SK-N-SH (cell line): ENCODE measurements at regions not wholly inside any gene's neighbourhood (a gene's known extent, or its start where the extent isn't known, plus 50 kb on each side); places are given as distances from the start of the nearest gene placed in this dataset.

Experiments used
- CTCF ChIA-PET: fragments of 300-600, 350-600 bp; formaldehyde crosslinking; extraction: SDS; loops from one replicate; lab custom pipeline; 2021; lab: Yijun Ruan, JAX
- POLR2A ChIA-PET: fragments of 350-600 bp; sonication (Branson Sonifier 250); formaldehyde crosslinking; extraction: SDS; loops from one replicate; lab custom pipeline; 2020; ENCODE audit warnings: antibody characterized with exemption, inconsistent platforms; lab: Yijun Ruan, JAX
- DNase-seq: peaks from one replicate; pipeline ENCODE4 v3.0.0; 2012
- H2AFZ ChIP-seq: fragments of 200-600 bp; sonication (generic); 2 replicates; pipeline ENCODE4 v1.8.1; 2016; ENCODE audit warnings: antibody characterized with exemption, mild to moderate bottlenecking, low read depth
- H3F3A ChIP-seq: fragments of 200-600 bp; sonication (generic); replicated peaks from 2 replicates; pipeline ENCODE3; 2016; ENCODE audit warnings: antibody characterized with exemption, mild to moderate bottlenecking; ENCODE audit not compliant: insufficient read depth
- H3K27ac ChIP-seq, 2 experiments: fragments of 200-500 bp in 1 of 2; fragments of 200-600 bp in 1 of 2; sonication (Bioruptor generic) in 1 of 2; sonication (generic), shearing (Covaris generic) in 1 of 2; 2 replicates each; pipeline versions ENCODE4 v1.5.1 to v1.6.1; 2014 to 2016; ENCODE audit warnings: low read depth in 2 of 2, inconsistent platforms in 1 of 2, low read length in 1 of 2, mild to moderate bottlenecking in 1 of 2, mixed read lengths in 1 of 2
- H3K27me3 ChIP-seq: fragments of 200-600 bp; sonication (generic), shearing (Covaris generic); 2 replicates; pipeline ENCODE4 v1.6.1; 2016; ENCODE audit warnings: mixed run types; ENCODE audit not compliant: insufficient read depth
- H3K36me3 ChIP-seq, 2 experiments: fragments of 200-500 bp in 1 of 2; fragments of 200-600 bp in 1 of 2; sonication (Bioruptor generic) in 1 of 2; sonication (generic) in 1 of 2; replicated peaks in 1 of 2; 2 replicates each; pipeline versions ENCODE3 to v1.5.1; 2014 to 2016; ENCODE audit warnings: low read length in 1 of 2, mild to moderate bottlenecking in 1 of 2; ENCODE audit not compliant: insufficient read depth in 2 of 2, control insufficient read depth in 1 of 2
- H3K4me1 ChIP-seq, 2 experiments: fragments of 200-500 bp in 1 of 2; fragments of 200-600 bp in 1 of 2; sonication (Bioruptor generic) in 1 of 2; sonication (generic), shearing (Covaris generic) in 1 of 2; 2 replicates each; pipeline versions ENCODE4 v1.5.1 to v1.6.1; 2014 to 2016; ENCODE audit warnings: low read depth in 1 of 2, low read length in 1 of 2, mixed run types in 1 of 2; ENCODE audit not compliant: insufficient read depth in 2 of 2, control insufficient read depth in 1 of 2
- H3K4me2 ChIP-seq: fragments of 200-600 bp; sonication (generic), shearing (Covaris generic); 2 replicates; pipeline ENCODE4 v1.6.1; 2017; ENCODE audit warnings: mixed run types
- H3K4me3 ChIP-seq, 2 experiments: fragments of 200-500 bp in 1 of 2; fragments of 200-600 bp in 1 of 2; sonication (Bioruptor generic) in 1 of 2; sonication (generic), shearing (Covaris generic) in 1 of 2; 2 replicates each; pipeline versions ENCODE4 v1.5.1 to v1.8.1; 2014 to 2016; ENCODE audit warnings: low read depth in 2 of 2, inconsistent platforms in 1 of 2, low read length in 1 of 2, mild to moderate bottlenecking in 1 of 2, mixed read lengths in 1 of 2, moderate library complexity in 1 of 2
- H3K79me2 ChIP-seq: fragments of 200-600 bp; sonication (generic); 2 replicates; pipeline ENCODE4 v1.8.1; 2017; ENCODE audit warnings: mild to moderate bottlenecking; ENCODE audit not compliant: insufficient read depth
- H3K9ac ChIP-seq: fragments of 200-600 bp; sonication (generic); 2 replicates; pipeline ENCODE4 v1.6.1; 2017; ENCODE audit warnings: mixed run types
- H3K9me2 ChIP-seq: fragments of 200-600 bp; sonication (generic); 2 replicates; pipeline ENCODE4 v1.6.1; 2017; ENCODE audit warnings: mixed run types
- H3K9me3 ChIP-seq: fragments of 200-600 bp; sonication (generic); 2 replicates; pipeline ENCODE4 v1.6.1; 2017; ENCODE audit warnings: mixed run types, mild to moderate bottlenecking, moderate library complexity
- H4K20me1 ChIP-seq: fragments of 200-600 bp; sonication (generic); 2 replicates; pipeline ENCODE4 v1.6.1; 2017; ENCODE audit warnings: mild to moderate bottlenecking, mixed run types; ENCODE audit not compliant: insufficient read depth
- ELF1 ChIP-seq: IDR thresholded peaks from 2 replicates; pipeline ENCODE4 v1.4.0; 2012
- EZH2phosphoT487 ChIP-seq: fragments of 200-600 bp; sonication (generic); IDR thresholded peaks from 2 replicates; pipeline ENCODE4 v1.6.1; 2017; ENCODE audit warnings: low read depth, mixed run types, mild to moderate bottlenecking, antibody characterized with exemption, moderate library complexity, borderline replicate concordance
- FOSL2 ChIP-seq: IDR thresholded peaks from 2 replicates; pipeline ENCODE4 v1.4.0; 2012; ENCODE audit warnings: low read depth, mild to moderate bottlenecking, moderate library complexity, borderline replicate concordance
- FOXM1 ChIP-seq: IDR thresholded peaks from 2 replicates; pipeline ENCODE4 v1.4.0; 2012; ENCODE audit warnings: low read depth, mild to moderate bottlenecking
- GABPA ChIP-seq: IDR thresholded peaks from 2 replicates; pipeline ENCODE4 v1.4.0; 2012; ENCODE audit warnings: low read depth, mild to moderate bottlenecking
- GATA2 ChIP-seq: sonication (generic); formaldehyde crosslinking; IDR thresholded peaks from 2 replicates; pipeline ENCODE4 v1.5.0; 2020; ENCODE audit warnings: mild to moderate bottlenecking, missing genetic modification reagents
- JUND ChIP-seq: IDR thresholded peaks from 2 replicates; pipeline ENCODE4 v1.4.0; 2012
- MAX ChIP-seq: IDR thresholded peaks from 2 replicates; pipeline ENCODE4 v1.4.0; 2012; ENCODE audit warnings: low read depth
- MEF2A ChIP-seq: IDR thresholded peaks from 2 replicates; pipeline ENCODE4 v1.4.0; 2012; ENCODE audit warnings: low read depth, borderline replicate concordance
- NRF1 ChIP-seq: IDR thresholded peaks from 2 replicates; pipeline ENCODE4 v1.6.1; 2012; ENCODE audit warnings: low read depth, mild to moderate bottlenecking, low read length
- PBX3 ChIP-seq: IDR thresholded peaks from 2 replicates; pipeline ENCODE4; 2012
- RCOR1 ChIP-seq: fragments of 150-350 bp; IDR thresholded peaks from 2 replicates; pipeline ENCODE4 v1.6.1; 2017; ENCODE audit warnings: antibody characterized with exemption, low read length
- RFX5 ChIP-seq: IDR thresholded peaks from 2 replicates; pipeline ENCODE4 v1.6.1; 2012; ENCODE audit warnings: mild to moderate bottlenecking, improper control_type of control experiment, low read length
- TAF1 ChIP-seq: IDR thresholded peaks from 2 replicates; pipeline ENCODE4 v1.6.1; 2012; ENCODE audit warnings: low read depth, mild to moderate bottlenecking, low read length, moderate library complexity, borderline replicate concordance
- TCF12 ChIP-seq: IDR thresholded peaks from 2 replicates; pipeline ENCODE4 v1.4.0; 2012
- YY1 ChIP-seq: IDR thresholded peaks from 2 replicates; pipeline ENCODE4 v1.4.0; 2012; ENCODE audit warnings: low read depth, mild to moderate bottlenecking
- ZBTB33 ChIP-seq: IDR thresholded peaks from 2 replicates; pipeline ENCODE4 v1.4.0; 2012; ENCODE audit warnings: low read depth, borderline replicate concordance
- WGBS: methylation state at CpG from one replicate; pipeline ENCODE4 v1.1.6; 2017; ENCODE audit warnings: low lambda C conversion rate; 5-methylcytosine and 5-hydroxymethylcytosine counted together
- TF ChIP-seq, protein P1 (sequence below): fragments of 150-350 bp; IDR thresholded peaks from 2 replicates; pipeline ENCODE4 v1.6.1; 2016; ENCODE audit warnings: mild to moderate bottlenecking, low read depth, low read length
- TF ChIP-seq, protein P2 (sequence below): IDR thresholded peaks from 2 replicates; pipeline ENCODE4 v1.4.0; 2012; ENCODE audit warnings: low read depth, borderline replicate concordance
- TF ChIP-seq, protein P3 (sequence below): IDR thresholded peaks from 2 replicates; pipeline ENCODE4 v1.6.1; 2012; ENCODE audit warnings: mild to moderate bottlenecking, low read depth, low read length, moderate library complexity

DNA sequence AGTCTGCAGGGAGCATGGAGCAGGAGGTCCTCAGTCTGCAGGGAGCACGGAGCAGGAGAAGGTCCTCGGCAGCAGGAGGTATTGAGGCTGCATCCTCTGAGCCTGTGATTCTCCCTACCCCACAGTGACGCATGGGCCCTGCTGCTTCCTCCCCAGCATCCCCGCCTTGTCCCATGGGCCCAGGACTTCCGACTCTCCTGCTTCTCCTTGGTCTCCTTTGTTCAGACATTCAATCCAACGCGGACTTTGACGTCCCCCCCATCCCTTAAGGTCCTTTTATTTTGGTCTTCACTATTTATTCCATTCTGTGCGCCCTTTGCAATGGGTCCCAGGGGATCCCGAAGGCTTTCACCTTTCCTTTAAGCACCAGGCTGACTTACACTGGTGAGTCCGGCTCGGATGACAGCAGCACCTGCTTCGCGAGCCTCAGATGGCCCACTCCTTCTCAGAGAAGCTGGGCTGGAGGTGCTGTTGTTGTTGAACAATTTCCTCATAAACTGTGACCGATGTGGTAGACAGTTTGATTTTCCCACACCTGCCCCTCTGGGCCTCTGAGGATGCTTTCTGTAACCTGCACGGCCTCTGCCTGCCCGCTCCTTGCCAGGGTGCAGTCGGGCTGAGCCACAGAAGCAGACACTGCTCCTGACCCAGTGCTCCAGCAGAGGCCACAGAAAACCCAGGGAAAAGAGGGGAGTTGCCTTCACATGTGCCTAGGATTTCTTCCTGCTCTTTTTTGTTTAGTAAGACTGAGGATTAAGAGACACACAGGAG is 407.2 kb upstream of the SHH start (continued):
- TF ChIP-seq, protein P1, sequence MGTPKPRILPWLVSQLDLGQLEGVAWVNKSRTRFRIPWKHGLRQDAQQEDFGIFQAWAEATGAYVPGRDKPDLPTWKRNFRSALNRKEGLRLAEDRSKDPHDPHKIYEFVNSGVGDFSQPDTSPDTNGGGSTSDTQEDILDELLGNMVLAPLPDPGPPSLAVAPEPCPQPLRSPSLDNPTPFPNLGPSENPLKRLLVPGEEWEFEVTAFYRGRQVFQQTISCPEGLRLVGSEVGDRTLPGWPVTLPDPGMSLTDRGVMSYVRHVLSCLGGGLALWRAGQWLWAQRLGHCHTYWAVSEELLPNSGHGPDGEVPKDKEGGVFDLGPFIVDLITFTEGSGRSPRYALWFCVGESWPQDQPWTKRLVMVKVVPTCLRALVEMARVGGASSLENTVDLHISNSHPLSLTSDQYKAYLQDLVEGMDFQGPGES, result no peak
- no peak for TF ChIP-seq MEF2A
- TF ChIP-seq, protein P2, sequence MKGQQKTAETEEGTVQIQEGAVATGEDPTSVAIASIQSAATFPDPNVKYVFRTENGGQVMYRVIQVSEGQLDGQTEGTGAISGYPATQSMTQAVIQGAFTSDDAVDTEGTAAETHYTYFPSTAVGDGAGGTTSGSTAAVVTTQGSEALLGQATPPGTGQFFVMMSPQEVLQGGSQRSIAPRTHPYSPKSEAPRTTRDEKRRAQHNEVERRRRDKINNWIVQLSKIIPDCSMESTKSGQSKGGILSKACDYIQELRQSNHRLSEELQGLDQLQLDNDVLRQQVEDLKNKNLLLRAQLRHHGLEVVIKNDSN, result no peak
- no peak for TF ChIP-seq RFX5
- no peak for TF ChIP-seq YY1
- TF ChIP-seq JUND, result no peak
- TF ChIP-seq GATA2 (CRISPR knock-in tag), result no peak
- no peak for TF ChIP-seq ZBTB33
- no peak for TF ChIP-seq TCF12
- TF ChIP-seq TAF1, result no peak

DNA sequence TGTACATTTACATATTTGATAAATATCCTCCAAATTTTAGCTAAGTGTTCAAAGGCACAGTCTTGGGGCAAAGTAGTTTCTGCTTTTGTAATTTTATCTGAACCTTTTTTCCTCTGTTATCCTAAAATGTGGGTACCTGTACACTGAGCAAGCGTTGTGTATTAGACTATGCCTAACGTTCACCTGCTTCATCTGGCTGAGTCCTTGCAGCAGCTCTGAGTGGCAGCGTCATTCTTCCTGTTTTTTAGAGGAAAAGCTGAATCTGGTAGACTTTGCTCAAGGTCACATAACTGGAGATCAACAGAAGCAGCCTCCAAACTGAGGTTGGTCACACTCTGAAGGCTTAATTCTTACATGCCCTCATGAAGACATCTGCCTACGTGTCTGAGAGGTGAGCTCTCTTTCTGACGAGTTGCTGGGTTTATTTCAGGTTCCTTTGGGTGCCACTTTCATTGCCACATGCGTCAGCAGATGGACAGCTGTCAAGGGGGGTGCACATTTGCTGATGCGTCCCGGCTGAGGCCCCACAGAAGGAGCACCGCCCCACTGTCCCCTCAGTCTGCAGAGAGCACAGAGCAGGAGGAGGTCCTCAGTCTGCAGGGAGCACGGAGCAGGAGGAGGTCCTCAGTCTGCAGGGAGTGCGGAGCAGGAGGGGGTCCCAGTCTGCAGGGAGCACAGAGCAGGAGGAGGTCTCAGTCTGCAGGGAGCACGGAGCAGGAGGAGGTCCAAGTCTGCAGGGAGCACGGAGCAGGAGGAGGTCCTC is 406.5 kb upstream of the SHH start:
- H3K9me2 ChIP-seq, result no peaks in the 10 kb centered on the region
- H2AFZ ChIP-seq, result no peak overlapping the region
- no peak for DNase-seq
- peaks cover 65% of the 10 kb centered on the region for H3K27me3 ChIP-seq
- H3K36me3 ChIP-seq, result no peaks in the 10 kb centered on the region
- WGBS, result 5% methylated on average over 13 of the region's 13 CpGs
- H3K4me1 ChIP-seq, result no peaks in the 10 kb centered on the region
- no peak overlapping the region for H3K4me3 ChIP-seq
- no peak overlapping the region for H3K9ac ChIP-seq
- no peaks in the 10 kb centered on the region for H3F3A ChIP-seq
- no peaks in the 10 kb centered on the region for H3K79me2 ChIP-seq
- no peaks in the 10 kb centered on the region; the same call in 1 of the 2 replicates for H4K20me1 ChIP-seq
- no peaks in the 10 kb centered on the region for H3K9me3 ChIP-seq
- CTCF ChIA-PET, result no interaction called here
- no peak overlapping the region for H3K4me2 ChIP-seq
- POLR2A ChIA-PET, result no interaction called here
- no peak overlapping the region for H3K27ac ChIP-seq
- TF ChIP-seq, protein P1, result no peak
- no peak for TF ChIP-seq FOXM1
- TF ChIP-seq FOSL2, result no peak
- TF ChIP-seq, protein P3, sequence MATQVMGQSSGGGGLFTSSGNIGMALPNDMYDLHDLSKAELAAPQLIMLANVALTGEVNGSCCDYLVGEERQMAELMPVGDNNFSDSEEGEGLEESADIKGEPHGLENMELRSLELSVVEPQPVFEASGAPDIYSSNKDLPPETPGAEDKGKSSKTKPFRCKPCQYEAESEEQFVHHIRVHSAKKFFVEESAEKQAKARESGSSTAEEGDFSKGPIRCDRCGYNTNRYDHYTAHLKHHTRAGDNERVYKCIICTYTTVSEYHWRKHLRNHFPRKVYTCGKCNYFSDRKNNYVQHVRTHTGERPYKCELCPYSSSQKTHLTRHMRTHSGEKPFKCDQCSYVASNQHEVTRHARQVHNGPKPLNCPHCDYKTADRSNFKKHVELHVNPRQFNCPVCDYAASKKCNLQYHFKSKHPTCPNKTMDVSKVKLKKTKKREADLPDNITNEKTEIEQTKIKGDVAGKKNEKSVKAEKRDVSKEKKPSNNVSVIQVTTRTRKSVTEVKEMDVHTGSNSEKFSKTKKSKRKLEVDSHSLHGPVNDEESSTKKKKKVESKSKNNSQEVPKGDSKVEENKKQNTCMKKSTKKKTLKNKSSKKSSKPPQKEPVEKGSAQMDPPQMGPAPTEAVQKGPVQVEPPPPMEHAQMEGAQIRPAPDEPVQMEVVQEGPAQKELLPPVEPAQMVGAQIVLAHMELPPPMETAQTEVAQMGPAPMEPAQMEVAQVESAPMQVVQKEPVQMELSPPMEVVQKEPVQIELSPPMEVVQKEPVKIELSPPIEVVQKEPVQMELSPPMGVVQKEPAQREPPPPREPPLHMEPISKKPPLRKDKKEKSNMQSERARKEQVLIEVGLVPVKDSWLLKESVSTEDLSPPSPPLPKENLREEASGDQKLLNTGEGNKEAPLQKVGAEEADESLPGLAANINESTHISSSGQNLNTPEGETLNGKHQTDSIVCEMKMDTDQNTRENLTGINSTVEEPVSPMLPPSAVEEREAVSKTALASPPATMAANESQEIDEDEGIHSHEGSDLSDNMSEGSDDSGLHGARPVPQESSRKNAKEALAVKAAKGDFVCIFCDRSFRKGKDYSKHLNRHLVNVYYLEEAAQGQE, result no peak
- TF ChIP-seq RCOR1, result no peak
- no peak for TF ChIP-seq JUND
- no peak for TF ChIP-seq GABPA
- TF ChIP-seq RFX5, result no peak
- TF ChIP-seq PBX3, result no peak
- TF ChIP-seq EZH2phosphoT487, result no peak
- no peak for TF ChIP-seq NRF1
- no peak for TF ChIP-seq YY1
- no peak for TF ChIP-seq ELF1
- TF ChIP-seq MAX, result no peak
